ENCODE measurements at regions not wholly inside any gene's neighbourhood (a gene's known extent, or its start where the extent isn't known, plus 50 kb on each side); places are given as distances from the start of the nearest gene placed in this dataset.

GRCh38 chr3:134729649-134730048 is 65.4 kb upstream of the EPHB1 start:
- TF ChIP-seq EZH2 (IDR thresholded peaks at IDR 0.05; ENCODE audit: insufficient read depth, poor library complexity, severe bottlenecking) (no peak), EZH2phosphoT487 (IDR thresholded peaks at IDR 0.05; ENCODE audit: insufficient read depth, low read depth) (no peak)

All from GM23248 (cell line).